GM03348 (cell line): ENCODE measurements at regions not wholly inside any gene's neighbourhood (a gene's known extent, or its start where the extent isn't known, plus 50 kb on each side); places are given as distances from the start of the nearest gene placed in this dataset.

Source experiments
- DNase-seq: peaks from one replicate; pipeline ENCODE4 v3.0.0; 2012; ENCODE audit warnings: low spot score

DNA sequence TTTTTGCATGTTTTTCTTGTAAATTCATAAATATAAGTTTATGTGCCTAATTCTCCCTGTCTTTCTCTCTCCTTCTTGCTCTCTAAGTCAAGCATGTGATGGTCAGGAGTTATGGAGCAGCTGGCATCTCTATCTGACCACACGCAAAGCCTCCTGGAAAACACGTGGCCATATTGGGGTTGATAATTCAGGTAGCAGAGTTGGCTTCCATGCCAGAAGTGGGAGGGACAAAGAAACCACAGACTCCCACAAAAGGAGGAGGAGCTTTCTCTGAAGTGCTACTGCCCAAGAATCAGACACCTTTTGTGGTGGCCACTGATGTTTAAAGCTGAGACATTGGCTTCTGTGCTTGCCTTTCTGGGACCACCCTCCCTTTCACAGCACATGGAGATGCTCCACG lies 517.6 kb upstream of the TMEM132C start:
- DNase-seq, result no peak

DNA sequence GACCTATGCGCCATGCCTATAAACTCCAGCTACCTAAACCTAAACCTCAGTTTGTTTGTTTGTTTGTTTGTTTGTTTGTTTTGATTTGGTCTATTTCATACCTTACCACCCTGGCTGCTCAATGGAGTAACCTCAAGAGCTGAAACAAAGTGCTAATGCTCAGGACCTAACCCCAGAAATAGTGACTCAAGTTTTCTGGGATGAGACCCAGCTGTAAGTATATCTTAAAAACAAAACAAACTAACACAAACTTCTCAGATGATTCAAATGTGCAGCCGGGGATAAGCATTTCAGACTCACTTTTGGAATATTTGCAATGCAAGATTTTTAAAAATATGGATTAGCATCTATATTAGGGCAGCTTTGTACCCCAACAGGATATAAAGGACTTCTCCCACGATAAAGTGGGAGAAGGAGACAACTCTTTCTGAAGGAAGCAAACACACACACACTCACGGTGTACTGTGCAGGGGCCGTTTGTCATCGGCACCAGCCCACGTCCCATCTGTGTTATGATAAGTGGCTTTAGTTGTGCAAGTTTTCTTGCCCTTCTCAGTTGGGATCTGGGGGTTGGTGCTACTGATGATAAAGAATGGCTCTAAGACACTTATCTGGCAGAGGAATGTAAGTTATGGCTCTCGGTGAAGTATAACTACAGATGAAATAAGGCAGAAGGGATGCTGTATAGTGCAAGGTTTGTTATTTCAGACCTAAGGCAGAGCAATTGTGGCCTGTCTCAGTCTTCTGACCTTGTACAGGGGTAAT lies 516.7 kb upstream of the TMEM132C start:
- DNase-seq, result no peak

DNA sequence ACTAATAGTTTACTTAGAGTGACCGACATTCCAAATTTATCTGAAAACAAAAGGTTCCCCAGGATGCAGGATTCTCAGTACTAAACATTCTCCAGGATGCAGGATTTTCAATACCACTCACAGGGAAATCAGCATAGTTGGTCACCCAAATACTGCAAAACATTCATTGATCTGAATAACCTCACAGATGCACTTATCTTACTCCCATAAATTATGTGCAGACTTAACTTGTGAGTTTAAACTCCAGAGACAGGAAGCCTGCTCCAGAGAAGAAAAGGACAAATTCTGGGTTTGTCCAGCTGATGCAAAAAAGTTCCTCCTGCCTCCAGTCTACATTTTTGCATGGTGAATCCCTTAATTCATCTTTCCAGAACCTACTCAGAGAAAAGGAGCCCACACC lies 514.2 kb upstream of the TMEM132C start:
- DNase-seq, result no peak

DNA sequence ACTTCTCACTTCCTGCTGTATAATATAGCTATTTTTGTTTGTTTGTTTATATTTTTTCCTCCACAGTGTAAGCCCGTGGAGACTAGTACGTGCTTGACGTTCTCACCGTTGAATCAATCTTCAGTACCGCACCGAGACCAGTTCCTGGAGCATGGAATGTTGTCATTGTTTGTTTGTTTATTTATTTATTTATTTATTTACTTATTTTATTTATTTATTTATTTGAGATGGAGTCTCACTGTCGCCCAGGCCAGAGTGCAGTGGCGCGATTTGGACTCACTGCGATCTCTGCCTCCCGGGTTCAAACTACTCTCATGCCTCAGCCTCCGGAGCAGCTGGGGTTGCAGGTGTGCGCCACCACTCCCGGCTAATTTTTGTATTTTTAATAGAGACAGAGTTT lies 506.6 kb upstream of the TMEM132C start:
- DNase-seq, result no peak

DNA sequence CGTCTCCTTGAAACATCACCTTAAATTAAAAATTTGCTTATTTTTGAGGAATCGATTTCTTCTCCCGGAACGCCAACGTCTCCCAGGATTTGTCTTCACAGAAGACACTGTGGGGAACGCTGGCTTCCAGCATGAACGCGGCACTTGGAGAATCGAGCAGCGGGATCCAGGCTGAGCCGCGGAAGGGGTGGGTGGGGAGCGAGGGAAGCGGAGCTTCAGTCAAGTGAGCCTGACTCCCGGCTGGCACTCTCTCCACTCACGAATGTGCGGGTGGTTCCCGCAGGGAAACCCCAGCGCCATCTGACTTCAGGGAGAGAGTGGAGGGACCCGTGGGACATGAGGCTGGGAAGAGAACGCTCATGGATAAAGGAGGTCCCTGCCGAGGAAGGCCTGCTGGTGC lies 506.0 kb upstream of the TMEM132C start:
- no peak for DNase-seq

DNA sequence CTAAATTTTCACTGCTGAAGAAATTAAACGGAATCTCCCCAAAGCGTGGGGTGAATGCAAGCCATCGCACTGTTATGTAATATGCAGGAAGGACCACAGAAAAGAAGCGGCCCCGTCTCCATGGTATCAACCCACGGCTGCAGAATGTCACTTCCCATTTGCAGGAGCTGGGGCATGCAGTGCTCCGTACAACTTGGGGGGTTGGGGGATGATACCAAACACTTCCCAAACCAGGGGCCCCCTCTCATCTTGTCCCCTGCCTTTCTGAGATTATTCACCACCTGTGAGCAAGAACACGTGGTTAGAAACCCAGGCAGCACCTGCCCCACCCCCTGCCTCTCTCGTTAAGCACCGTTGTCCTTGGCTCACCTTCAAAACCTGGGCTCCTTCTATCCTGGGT lies 505.1 kb upstream of the TMEM132C start:
- no peak for DNase-seq

DNA sequence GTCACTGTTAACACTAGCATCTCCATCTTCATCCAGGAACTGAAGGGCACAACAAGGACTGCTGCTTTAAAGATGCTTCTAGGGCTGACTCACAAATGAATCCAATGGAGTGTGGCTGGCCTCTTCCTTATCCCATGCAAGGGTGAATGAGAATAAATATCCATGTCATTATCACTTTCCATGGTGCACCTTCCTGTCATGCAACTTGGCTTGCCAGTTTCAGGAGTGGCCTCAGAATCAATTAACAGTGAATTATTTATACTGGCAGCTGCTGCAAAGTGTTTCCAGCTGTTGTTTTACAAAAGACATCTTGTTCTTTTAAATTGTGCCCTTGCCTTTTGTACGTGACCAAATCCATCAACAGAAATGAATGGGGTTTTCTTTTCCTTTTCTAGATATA lies 499.3 kb upstream of the TMEM132C start:
- DNase-seq, result no peak

DNA sequence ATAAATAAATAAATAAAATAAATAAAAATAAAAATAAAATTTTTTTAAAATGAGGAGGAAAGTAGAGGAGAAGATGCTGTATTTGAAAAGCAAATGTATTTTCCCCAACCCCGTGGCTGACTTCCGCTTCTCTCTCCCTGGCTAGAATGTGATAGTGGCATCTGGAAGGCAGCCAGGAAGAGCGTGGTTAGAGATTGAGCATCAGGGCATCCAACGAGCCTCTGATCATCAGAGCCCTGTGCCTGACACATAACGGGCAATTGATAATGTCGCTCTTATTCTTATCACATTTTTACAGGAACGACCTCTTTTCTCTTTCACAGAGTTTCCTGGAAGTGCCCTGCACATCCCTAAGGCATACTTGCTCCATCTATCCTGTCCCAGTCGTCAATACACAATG lies 496.9 kb upstream of the TMEM132C start:
- DNase-seq, result no peak

DNA sequence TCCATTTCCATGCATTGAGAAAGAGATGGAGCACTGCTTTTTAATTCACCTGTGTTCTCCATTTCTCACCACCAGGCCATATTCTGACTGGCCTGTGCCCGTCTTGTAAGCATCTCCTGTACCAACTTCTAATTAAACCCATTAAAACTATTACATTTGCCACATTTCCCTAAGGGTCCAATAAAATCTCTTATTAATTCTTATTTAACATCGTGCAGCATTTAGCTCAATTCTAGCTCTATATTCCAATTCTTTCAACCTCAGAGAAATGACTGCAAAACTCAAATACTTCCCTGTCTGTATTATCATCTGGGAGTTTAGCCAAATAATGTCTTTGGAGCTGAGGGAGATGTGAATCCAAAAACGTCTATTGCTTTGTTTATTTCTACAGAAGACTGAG lies 495.4 kb upstream of the TMEM132C start:
- no peak for DNase-seq

DNA sequence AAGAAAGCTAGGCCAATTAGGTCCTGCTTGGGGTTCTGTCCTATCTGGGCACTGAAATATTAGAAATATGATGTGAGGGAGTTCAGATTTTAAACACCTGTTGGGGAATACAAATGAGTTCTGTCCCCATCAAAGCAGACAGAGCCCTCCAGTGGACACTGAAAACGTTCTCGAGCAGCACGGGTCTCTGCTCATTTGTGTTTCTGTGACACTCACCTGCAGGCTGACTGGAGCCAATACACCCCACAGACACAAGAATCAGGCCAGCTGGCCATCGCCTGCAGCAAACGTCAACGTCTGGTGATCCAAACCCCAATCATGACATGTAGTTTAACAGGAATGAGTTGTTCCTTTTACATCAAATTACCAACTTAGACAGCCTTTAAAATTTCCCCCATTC lies 493.4 kb upstream of the TMEM132C start:
- DNase-seq, result no peak

DNA sequence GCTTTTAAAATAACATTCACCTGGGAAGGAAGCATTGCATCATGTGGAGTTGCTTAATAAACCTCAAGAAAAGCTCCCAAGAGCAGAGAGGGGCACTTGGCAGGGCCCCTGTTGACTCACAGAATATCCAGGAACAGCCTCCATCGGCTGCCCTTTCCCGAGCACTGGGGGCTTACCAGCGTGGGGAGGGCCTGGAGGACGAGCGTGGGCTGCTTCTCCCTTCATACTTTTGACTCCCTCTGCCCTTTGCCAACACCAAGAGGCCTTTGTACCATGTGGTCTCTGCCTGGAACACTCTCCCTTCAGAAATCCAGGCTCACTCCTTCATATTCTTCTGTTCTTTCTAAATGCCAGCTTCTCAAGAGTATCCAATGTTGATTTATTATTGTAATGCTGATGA lies 492.1 kb upstream of the TMEM132C start:
- DNase-seq, result no peak

DNA sequence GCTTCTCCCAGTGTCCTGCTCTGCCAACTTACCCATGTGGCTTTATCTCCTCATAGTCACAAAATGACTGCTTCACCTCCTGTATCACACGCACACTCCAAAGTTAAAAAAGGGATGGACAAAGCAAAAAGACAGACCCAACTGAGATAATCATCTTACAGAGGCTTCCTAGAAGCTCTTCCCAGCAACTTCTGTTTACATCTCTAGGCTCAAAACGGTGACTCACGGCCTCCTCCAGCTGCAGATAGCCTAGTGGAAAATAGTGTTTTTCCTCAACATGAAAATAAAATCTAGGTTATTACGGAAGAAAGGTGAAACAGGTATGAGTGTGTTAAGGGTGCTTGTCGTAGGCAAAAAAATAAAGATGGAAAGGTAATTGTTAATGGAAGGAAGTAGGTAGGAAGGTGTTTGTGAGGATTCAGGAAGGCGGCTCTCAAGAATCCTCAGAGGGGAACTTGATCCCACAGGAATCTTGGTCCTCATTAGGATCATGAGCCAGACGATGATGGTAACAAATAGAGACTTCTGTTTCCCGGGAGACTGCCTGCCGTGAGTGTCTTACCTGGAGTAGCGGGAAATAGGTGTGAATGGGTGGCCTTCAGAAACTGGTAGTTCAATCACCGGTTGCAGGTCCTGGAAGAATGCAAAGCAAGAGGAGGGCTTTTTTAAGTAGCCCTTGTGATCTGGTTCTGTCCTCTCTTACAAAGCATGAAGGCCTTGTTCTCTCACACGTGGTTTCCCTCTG lies 487.5 kb upstream of the TMEM132C start:
- no peak for DNase-seq

DNA sequence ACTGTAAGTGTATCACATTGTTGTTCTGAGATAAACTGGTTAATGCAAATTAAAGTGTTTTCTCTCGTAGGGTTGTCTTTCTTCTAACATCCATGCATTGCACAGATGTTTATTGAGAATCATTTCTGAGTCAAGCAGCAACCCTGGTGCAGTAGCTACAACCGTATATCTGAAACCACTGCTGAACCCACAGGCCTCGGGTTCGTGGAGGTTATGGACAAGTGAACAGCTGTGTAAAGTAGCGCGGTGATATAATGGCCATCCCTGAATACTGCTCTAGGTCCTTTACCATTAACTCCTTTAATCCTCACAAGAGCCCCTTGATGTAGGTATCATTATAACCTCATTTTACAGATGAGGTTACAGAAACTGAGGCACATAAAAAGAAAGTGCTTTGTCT lies 486.1 kb upstream of the TMEM132C start:
- DNase-seq, result no peak

DNA sequence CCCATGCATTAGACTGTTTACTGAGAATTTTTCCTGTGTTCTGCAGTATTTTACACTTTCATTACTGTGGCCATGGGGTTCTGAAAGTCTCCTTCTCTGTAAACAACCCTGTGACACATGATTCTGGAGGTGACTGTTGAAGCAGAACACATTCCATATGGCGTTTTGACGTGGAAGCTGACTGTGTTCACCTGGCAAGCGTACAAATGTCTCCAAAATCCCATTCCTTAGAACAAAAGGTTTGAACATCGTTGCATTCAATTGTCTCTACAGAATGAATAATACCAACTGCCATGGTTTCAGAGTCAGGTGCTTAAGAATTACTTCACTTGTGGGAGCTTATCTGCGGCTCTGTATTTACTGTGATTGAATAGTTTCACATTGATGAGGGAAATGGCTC lies 485.6 kb upstream of the TMEM132C start:
- no peak for DNase-seq

DNA sequence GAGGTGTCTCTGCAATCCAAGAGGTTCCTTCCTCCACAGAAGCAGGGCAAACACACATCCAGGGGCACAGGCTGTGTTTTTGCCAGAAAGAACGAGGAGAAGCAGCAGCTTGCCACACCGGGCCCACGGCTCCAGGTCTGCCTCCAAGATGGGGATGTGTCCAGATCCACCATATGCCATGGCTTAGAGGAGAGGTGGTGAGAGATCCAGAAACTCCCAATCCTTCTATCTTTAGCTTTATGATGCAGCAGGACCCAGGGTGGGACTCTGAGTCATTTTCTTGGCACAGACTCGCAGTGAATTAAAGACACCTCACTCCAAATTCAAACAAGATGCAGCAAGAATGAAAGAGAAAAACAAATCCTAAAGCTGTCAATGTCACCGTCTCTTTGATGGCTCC lies 481.4 kb upstream of the TMEM132C start:
- DNase-seq, result peak; percentile 69

DNA sequence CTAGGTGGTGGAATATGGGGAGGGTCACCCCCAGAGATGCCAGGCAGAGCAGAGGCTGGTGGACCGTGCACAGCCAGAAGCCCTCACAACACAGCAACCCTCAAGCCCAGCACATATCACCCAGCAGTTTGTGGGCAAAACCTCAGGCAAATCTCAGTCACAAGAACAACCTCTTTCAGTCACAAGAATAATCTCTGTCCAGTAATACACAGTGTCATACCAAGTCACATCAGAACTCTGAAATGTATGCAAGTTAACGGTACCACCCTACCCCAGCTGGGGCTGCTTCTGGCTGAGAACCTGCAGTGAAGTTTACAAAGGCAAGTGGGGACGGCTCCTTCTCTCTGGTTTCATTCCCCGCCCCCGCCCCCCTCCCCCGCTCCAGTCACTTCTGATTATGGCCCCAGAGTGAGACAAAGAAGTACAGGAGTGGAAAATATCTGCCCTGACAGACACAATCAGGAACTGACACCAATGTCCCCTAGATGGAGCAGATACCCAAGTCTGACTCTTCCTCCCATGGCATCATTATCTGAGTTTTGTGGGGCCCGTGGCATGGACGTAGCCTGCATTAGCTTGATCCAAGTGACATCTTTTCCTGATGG lies 480.9 kb upstream of the TMEM132C start:
- DNase-seq, result no peak

DNA sequence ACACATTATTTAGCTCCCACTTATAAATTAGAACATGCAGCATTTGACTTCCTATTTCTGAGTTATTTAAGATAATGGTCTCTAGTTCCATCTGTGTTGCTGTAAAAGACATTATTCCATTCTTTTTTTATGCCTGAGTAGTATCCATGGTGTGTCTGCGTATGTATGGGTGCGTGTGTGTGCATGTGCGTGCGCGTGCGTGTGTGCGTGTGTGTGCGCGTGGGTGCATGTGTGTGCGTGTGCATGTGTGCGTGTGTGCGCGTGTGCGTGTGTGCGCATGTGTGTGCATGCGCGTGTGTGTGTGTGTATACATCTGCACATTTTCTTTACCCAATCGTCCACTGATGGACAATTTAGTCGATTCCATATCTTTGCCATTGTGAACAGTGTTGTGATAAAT lies 479.4 kb upstream of the TMEM132C start:
- DNase-seq, result no peak

DNA sequence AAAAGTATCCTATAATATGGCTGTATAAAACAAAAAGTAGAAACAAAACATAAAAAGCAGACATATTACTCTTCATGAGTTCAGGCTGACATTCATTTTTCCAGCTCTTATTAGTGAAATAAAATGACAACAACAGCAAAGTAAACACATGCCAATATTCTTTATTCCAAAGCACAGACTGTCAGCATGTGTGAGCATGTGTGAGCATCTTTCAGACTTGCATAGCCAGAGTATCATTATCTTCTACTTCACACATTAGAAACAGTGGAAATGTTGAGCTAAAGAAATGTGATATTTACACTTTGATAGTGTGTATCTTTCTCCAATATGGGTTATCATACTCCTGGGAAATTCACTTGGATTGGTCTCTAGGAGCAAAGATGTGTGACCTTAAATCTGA lies 476.6 kb upstream of the TMEM132C start:
- DNase-seq, result no peak

DNA sequence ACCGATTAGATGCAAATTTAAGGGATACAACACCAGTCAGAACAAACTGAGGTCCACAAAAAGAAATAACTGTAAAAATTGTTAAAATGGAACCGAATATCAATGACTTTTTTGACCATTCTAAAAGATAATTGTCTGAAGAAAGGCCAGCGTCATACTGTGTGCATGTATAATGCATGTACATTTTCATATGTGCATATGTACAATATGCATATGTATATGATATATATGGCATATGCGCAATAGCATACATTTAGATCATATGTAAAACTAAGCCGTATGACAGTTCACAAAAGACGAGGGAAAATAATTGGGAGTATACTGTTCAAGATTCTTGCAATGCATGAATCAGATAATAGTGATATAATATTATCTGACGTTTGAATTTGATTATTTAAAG lies 475.8 kb upstream of the TMEM132C start:
- DNase-seq, result no peak

DNA sequence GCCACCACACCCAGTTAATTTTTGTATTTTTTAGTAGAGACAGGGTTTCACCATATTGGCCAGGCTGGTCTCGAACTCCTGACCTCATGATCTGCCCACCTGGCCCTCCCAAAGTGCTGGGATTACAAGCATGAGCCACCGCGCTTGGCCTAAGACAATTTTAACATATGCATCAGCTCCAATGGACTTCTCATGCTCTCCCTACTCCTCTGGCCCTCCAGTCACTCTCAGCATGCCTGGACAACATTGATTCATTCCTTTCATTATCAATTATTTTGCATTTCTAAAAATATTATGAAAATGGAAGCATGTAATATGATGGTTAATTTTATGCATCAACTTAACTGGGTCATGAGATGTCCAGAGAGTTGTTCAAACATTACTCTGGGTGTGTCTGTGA lies 469.1 kb upstream of the TMEM132C start:
- no peak for DNase-seq

DNA sequence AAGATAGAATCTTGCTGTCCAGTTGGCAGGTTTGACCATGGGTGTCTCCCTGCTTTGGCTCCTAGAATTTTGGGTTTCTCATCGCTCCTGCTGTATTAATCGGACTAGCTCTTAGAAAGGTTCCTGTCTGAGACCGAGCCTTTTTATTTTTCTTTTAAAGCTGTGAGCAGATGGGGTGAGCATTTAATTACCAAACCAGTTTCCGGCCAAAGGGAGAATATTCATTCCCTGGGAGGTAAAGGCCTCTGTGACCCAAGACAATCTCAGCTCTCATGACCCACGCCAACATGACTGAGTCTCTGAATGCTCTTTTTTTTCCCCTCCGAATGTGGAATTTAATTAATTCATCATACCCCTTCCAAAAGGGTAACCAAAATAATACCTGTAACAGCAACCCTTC lies 464.7 kb upstream of the TMEM132C start:
- no peak for DNase-seq

DNA sequence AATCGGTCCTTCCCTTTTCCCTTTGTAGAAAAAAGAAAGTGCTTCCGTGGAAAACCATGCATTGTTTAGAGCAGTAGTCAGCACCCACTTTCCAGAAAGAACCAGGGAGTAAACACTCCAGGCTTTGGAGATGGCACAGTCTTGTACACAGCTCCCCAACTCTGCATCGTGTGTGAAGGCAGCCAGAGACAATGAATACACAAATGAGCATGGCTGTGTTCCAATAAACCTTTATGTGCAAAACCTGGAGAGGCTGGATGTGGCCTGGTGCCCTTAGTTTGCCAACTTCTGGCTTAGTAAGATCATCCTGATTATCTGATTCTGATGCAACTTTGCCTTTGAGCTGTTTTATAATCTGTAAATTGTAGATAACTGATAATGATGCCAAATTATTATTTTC lies 463.4 kb upstream of the TMEM132C start:
- DNase-seq, result no peak

DNA sequence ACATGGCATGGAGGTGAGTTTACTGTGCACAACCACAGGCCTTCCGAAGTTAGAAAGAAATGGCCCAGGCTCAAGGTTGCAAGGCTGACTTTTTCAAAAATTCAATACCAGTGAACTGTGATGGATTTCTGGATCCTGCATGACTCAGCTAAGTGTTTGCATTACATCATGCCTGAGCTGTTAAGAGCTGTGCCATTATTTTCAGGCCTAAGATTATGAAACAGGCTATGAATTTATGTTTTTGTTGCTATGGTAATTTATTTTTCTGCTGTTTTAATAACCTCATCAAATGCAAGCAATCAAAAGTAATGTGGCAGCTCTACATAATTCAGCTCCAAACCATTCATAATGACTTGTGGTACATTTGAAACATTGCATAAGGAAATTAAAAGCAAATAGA lies 457.7 kb upstream of the TMEM132C start:
- DNase-seq, result peak; percentile 31

DNA sequence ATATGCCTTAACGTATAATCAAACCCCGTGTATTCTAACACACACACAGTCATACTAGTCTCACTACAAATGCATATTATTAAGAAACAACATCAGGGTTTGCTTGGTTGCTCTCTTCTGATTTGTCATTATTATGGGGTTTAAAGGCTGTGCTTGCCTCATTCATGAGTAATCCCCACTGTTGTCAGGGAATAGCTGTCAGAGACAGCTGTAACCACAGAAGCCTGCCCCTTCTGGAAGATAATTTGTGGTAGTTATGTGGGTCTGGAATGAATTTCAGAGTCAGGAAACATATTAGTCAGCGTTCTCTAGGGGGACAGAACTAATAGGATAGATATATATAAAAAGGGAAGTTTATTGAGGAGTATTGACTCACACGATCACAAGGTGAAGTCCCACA lies 456.9 kb upstream of the TMEM132C start:
- DNase-seq, result peak; percentile 73
